AG09319 (cell line): ENCODE measurements at regions not wholly inside any gene's neighbourhood (a gene's known extent, or its start where the extent isn't known, plus 50 kb on each side); places are given as distances from the start of the nearest gene placed in this dataset.

Experiments
- DNase-seq: peaks from one replicate; pipeline ENCODE4 v3.0.0-alpha.2; 2010; ENCODE audit warnings: low read depth; ENCODE audit errors: extremely low read depth
- TF ChIP-seq, protein P1 (sequence below): IDR thresholded peaks from 2 replicates; pipeline ENCODE4 v1.5.1; 2011; ENCODE audit warnings: low read depth, mild to moderate bottlenecking, inconsistent platforms, low read length, moderate library complexity

DNA sequence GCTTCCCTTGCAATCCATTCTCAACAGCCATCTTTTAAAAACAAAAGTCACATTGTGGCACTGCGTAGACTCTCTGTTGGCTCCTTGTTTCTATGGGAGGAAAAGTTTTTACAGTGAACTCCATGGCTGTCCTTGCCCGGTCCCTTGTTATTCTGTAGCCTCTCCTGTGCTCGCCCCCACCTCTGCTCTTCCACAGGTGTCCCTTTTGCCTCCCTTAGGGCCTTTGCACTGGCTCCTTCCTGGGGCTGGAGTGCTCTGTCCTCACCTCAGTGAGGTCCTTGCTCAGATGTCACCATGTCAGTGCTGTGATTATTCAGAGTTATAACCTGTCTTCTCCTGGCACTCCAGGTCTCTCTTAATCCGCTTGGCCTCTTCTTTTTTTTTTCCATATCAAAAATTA, 308.8 kb downstream of the DOCK8 start:
- DNase-seq: no peak
- TF ChIP-seq, protein P1, sequence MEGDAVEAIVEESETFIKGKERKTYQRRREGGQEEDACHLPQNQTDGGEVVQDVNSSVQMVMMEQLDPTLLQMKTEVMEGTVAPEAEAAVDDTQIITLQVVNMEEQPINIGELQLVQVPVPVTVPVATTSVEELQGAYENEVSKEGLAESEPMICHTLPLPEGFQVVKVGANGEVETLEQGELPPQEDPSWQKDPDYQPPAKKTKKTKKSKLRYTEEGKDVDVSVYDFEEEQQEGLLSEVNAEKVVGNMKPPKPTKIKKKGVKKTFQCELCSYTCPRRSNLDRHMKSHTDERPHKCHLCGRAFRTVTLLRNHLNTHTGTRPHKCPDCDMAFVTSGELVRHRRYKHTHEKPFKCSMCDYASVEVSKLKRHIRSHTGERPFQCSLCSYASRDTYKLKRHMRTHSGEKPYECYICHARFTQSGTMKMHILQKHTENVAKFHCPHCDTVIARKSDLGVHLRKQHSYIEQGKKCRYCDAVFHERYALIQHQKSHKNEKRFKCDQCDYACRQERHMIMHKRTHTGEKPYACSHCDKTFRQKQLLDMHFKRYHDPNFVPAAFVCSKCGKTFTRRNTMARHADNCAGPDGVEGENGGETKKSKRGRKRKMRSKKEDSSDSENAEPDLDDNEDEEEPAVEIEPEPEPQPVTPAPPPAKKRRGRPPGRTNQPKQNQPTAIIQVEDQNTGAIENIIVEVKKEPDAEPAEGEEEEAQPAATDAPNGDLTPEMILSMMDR: no peak

DNA sequence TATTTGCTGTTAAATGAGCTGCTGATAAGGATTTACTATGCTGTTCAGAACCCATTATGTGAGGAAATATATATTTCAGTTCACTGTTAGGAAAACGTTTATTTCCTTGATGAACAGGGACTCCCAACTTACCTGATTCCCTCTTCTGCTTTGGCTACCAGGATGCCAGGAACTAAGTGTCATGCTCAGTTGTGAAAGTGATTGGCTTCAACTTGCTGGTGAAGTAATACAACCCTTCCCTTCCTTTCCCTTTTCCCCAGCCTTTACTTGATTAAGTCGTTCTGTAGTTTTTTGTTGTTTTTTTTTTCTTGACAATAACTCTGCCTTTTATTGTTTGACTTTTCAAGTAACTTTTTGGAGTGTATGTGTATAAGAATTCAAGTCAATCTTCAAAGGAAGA, 309.3 kb downstream of the DOCK8 start:
- TF ChIP-seq, protein P1: no peak
- DNase-seq: no peak

DNA sequence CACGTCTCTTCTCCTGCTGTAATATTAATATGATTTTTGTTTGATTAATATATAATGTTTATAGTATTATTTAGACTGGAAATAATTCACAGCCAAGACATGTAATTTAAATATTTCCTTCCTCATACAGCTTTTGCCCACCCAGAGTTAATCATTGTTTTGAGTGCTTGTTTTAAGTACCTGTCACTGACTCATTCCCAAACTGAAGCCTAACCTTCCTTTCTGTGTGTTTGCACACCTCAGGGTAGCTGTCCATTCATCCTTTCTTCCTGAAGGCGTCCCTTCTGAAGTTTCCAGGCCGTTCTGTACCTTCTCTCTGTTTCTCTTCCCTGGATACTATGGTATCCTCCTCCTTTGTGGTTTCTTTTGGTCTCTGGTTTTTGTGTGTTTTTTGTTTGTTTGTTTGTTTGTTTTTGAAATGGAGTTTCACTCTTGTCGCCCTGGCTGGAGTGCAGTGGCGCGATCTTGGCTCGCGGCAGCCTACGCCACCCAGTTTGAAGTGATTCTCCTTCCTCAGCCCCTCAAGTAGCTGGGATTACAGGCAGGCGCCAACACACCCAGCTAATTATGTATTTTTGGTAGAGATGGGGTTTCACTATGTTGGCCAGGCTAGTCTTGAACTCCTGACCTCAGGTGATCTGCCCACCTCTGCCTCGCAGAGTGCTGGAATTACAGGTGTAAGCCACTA, 312.4 kb downstream of the DOCK8 start:
- TF ChIP-seq, protein P1: no peak
- DNase-seq: no peak

DNA sequence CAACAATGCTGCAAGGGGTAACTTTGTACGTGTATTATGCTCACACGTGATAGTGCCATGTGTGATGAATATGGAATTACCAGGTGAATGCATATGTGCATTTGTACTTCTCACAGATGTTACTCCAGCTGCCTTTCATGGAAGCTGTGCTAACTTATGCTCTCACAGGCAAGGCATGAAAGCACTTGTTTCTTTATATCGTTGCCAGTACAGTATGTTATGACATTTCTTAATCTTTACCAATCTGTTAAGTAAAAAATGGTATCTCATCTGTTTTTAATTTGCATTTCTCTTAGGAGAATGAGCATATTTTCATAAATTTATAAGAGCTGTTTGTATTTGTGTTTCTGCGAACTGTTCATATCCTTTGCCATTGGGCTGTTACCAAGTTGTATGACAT, 311.8 kb upstream of the DMRT1 start:
- no peak for DNase-seq

DNA sequence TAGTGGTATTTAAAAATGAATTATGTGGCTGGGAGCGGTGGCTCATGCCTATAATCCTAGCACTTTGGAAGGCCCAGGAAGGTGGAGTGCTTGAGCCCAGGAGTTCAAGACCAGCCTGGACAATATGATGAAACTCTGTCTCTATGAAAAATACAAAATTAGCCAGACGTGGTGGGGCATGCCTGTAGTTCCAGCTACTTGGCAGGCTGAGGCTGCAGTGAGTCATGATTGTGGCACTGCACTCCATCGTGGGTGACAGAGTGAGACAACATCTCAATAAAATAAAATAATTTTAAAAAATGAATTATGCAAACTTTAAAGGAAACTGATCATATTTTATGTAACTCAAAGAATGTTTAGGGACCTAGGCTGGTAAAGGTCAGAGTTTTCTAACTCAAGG, 310.8 kb upstream of the DMRT1 start:
- TF ChIP-seq, protein P1: no peak
- no peak for DNase-seq

More for the DNA sequence above, 311.8 kb upstream of the DMRT1 start:
- TF ChIP-seq, protein P1: no peak

DNA sequence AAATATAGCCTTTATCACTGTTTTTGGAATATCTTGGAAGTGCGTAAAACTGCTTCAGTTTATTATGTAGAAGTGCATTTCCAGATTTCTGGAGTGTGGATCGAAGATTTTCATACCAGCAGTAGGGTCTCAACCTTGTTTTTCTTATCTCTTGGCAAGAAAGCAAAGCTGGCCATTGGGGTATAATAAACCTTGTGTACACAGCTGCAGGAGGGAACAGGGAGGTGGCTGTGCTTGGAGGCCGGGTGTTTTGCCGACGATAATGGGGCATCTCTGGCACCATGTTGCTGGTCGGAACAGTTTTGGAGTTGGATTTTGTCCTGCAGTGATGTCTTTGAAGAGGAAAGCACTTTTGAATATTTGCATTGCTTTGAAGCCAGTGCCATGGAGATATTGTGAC, 308.8 kb upstream of the DMRT1 start:
- TF ChIP-seq, protein P1: no peak
- DNase-seq: no peak

DNA sequence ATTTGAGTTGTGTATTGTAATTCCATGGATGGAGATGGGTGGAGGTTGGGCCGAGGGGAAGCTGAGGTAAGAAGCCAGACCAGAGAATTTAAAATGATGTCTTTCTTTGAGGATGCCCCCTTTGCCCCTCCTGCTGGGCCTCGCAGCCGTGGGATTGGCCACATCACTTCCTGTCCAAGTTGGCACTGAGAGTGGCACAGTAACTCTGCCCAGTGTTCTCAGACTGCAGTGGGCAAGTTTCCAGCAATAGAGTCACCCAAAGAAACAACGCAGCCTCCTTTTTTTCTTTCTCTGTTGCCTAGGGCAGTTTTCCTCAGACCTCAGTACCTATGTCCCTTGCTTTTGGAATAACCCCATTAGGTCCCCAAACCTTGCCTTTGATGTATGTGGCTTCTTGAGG, 306.6 kb upstream of the DMRT1 start:
- TF ChIP-seq, protein P1: no peak
- no peak for DNase-seq
